ENCODE measurements at regions not wholly inside any gene's neighbourhood (a gene's known extent, or its start where the extent isn't known, plus 50 kb on each side); places are given as distances from the start of the nearest gene placed in this dataset.

GRCh38 chr11:131229221-131229620 is 141.2 kb upstream of the NTM start:
- BruUV-seq (replicated peaks), result no TSS peak
- Histone ChIP-seq H3K9me3 (replicated peaks; ENCODE audit: control insufficient read depth, insufficient read depth, low read depth, low read length) (no peaks in the 10 kb centered on the region), H3K79me2 (ENCODE audit: control insufficient read depth, insufficient read depth, low read length) (no peaks in the 10 kb centered on the region), H4K20me1 (replicated peaks; ENCODE audit: control insufficient read depth, insufficient read depth, low read length) (no peaks in the 10 kb centered on the region), H3K27me3 (ENCODE audit: control insufficient read depth in 2 of 2, insufficient read depth in 2 of 2, low read length in 2 of 2) (no peaks in the 10 kb centered on the region), H3K36me3 (ENCODE audit: control insufficient read depth, insufficient read depth, low read length) (no peaks in the 10 kb centered on the region), H3K9ac (ENCODE audit: insufficient read depth in 1 of 2, low read depth in 2 of 2, low read length in 2 of 2) (no peak overlapping the region), H3K9me1 (ENCODE audit: control insufficient read depth, insufficient read depth, low read length) (no peaks in the 10 kb centered on the region), H3K4me1 (replicated peaks in 1 of 2; ENCODE audit: control insufficient read depth in 2 of 2, insufficient read depth in 2 of 2, low read length in 2 of 2) (no peaks in the 10 kb centered on the region), H3K4me3 (no peak overlapping the region), H2AFZ (ENCODE audit: low read depth, low read length) (no peak overlapping the region), H3K27ac (ENCODE audit: extremely low read depth, low read depth, low read length) (no peak overlapping the region), H3K4me2 (ENCODE audit: insufficient read depth, low read length) (no peak overlapping the region)
- DNase-seq (ENCODE audit: extremely low read depth in 1 of 4, low spot score in 3 of 4) (no peak), FAIRE-seq (no peak), ATAC-seq (no peak)
- WGBS (ENCODE audit: insufficient coverage, low coverage, missing lambda C conversion rate), result 0% methylated on average over 2 of the region's 2 CpGs
- intact Hi-C loops (cut with micrococcal nuclease), result no loop called here
- in situ Hi-C loops (cut with MboI), result no loop called here
- TF ChIP-seq ZFX (CRISPR knock-in tag; IDR thresholded peaks at IDR 0.05) (no peak), ZNF586 (CRISPR knock-in tag; conservative IDR thresholded peaks at IDR 0.05) (no peak), SP2 (IDR thresholded peaks at IDR 0.05; ENCODE audit: extremely low read depth, low read depth, low read length, poor library complexity, severe bottlenecking) (no peak), HMGN3 (IDR thresholded peaks at IDR 0.05; ENCODE audit: borderline replicate concordance, extremely low read depth, insufficient read length, low read depth, low read length) (no peak), POU5F1 (IDR thresholded peaks at IDR 0.05; ENCODE audit: borderline replicate concordance, low read depth, low read length, partially characterized antibody) (no peak), ELF2 (CRISPR knock-in tag; IDR thresholded peaks at IDR 0.05) (no peak), ZNF133 (CRISPR knock-in tag; IDR thresholded peaks at IDR 0.05) (no peak), TCF7 (IDR thresholded peaks at IDR 0.05; ENCODE audit: borderline replicate concordance) (no peak)
- ChIA-PET POLR2A (no interaction called here), CTCF (ENCODE audit: low intra/inter-chr PET ratio) (no interaction called here)

Data from K562 (cell line).